Smooth muscle cell (in vitro differentiated cells): ENCODE measurements at regions not wholly inside any gene's neighbourhood (a gene's known extent, or its start where the extent isn't known, plus 50 kb on each side); places are given as distances from the start of the nearest gene placed in this dataset.
A peak's percentile ranks its signal among the peaks of the same experiment; 100 is the strongest.

Experiments
- DNase-seq: peaks from one replicate; lab custom pipeline; 2025; ENCODE audit not compliant: unreplicated experiment; lab: John Stamatoyannopoulos, UW
- H2AFZ ChIP-seq: fragments of 200-600 bp; sonication (generic); 2 replicates; pipeline ENCODE4 v1.6.0; 2016; ENCODE audit warnings: antibody characterized with exemption, low read depth, mild to moderate bottlenecking
- H3F3A ChIP-seq: fragments of 200-600 bp; sonication (generic); 2 replicates; pipeline ENCODE4 v1.6.0; 2017; ENCODE audit warnings: antibody characterized with exemption, low read depth
- H3K27ac ChIP-seq: fragments of 200-600 bp; sonication (generic); 2 replicates; pipeline ENCODE4 v1.5.1; 2016; ENCODE audit warnings: low read depth, mild to moderate bottlenecking
- H3K27me3 ChIP-seq: fragments of 200-600 bp; sonication (generic); 2 replicates; pipeline ENCODE4 v1.6.1; 2016; ENCODE audit warnings: low read depth, mild to moderate bottlenecking
- H3K36me3 ChIP-seq: fragments of 200-600 bp; sonication (generic); 2 replicates; pipeline ENCODE4 v1.5.1; 2016; ENCODE audit warnings: low read depth
- H3K4me1 ChIP-seq: fragments of 200-600 bp; sonication (generic); 2 replicates; pipeline ENCODE4 v1.5.1; 2016; ENCODE audit warnings: low read depth
- H3K4me2 ChIP-seq: fragments of 200-600 bp; sonication (generic); 2 replicates; pipeline ENCODE4 v1.6.0; 2016; ENCODE audit warnings: mild to moderate bottlenecking
- H3K4me3 ChIP-seq: fragments of 200-600 bp; sonication (generic); 2 replicates; pipeline ENCODE4 v1.5.1; 2016; ENCODE audit warnings: mild to moderate bottlenecking
- H3K79me2 ChIP-seq: fragments of 200-600 bp; sonication (generic); 2 replicates; pipeline ENCODE4 v1.6.0; 2016; ENCODE audit warnings: low read depth, mild to moderate bottlenecking
- H3K9ac ChIP-seq: fragments of 200-600 bp; sonication (generic); 2 replicates; pipeline ENCODE4 v1.6.0; 2016; ENCODE audit warnings: low read depth
- H3K9me3 ChIP-seq: fragments of 200-600 bp; sonication (generic); replicated peaks from 2 replicates; pipeline ENCODE4 v1.5.1; 2016; ENCODE audit warnings: low read depth
- H4K20me1 ChIP-seq: fragments of 200-600 bp; sonication (generic); 2 replicates; pipeline ENCODE4 v1.6.0; 2016; ENCODE audit warnings: low read depth
- CTCF ChIP-seq: fragments of 200-600 bp; sonication (generic); IDR thresholded peaks from 2 replicates; pipeline ENCODE4 v1.5.1; 2017; ENCODE audit warnings: borderline replicate concordance, mild to moderate bottlenecking, antibody characterized with exemption; ENCODE audit not compliant: insufficient read depth, poor library complexity, severe bottlenecking
- WGBS: methylation state at CpG from one replicate; pipeline ENCODE4 v1.1.7; 2016; ENCODE audit warnings: low lambda C conversion rate; 5-methylcytosine and 5-hydroxymethylcytosine counted together

DNA sequence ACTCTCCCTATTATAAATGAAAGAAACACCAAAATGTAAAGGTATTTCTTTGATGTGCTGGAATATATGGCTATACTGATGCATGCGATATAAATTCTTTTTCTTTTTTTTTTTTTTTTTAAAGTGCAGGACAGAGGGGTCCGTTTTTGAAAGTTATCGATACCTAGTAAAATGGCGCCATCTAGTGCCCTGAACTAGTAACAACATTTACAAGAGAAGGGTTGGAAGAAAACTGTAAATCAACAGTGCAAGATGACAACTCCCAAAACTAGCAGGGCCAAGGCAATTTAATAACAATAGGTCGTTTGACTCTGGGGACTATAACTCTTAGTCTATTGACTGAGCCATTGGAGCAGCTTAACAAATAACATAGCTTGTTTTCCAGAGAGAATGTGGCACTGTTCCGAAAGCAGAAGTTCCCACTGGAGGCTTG is 137.7 kb downstream of the SPTSSA start:
- Histone ChIP-seq H3F3A (no peaks in the 10 kb centered on the region), H3K4me2 (no peak overlapping the region), H3K4me3 (no peak overlapping the region), H3K27me3 (no peaks in the 10 kb centered on the region), H3K9me3 (no peaks in the 10 kb centered on the region), H3K36me3 (no peaks in the 10 kb centered on the region), H4K20me1 (no peaks in the 10 kb centered on the region), H3K9ac (no peak overlapping the region), H3K79me2 (no peaks in the 10 kb centered on the region), H3K4me1 (no peaks in the 10 kb centered on the region), H2AFZ (no peak overlapping the region), H3K27ac (no peak overlapping the region)
- no peak for DNase-seq
- peak; percentile 75 for TF ChIP-seq CTCF
- WGBS: 21% methylated on average over 6 of the region's 6 CpGs

DNA sequence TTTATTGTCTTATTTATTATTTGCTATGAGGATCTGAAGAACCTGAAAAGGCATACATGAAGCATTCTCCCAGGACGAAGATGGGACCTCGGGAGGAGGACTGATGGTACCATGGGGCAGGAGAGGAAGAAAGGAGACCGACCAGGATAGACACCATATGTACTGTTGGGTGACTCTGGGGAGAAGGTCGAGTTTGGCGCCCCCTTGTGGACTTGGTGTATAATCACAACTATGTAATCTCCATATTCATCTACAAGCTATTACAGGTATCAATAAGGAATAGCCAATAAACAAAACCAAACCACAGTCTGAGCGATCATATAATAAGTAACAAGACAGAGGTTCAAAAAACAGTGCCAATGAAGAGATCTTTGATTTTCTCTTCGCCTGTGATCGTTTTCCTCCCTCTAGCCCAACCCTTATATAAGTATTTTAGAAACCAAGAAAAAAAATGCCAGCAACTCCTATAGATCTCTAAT is 139.1 kb downstream of the SPTSSA start:
- peak; percentile 4 for DNase-seq
- Histone ChIP-seq H3K36me3 (no peaks in the 10 kb centered on the region), H3K79me2 (no peaks in the 10 kb centered on the region), H3K4me2 (no peak overlapping the region), H3K4me1 (no peaks in the 10 kb centered on the region), H3K27ac (no peak overlapping the region), H3K27me3 (no peaks in the 10 kb centered on the region), H4K20me1 (no peaks in the 10 kb centered on the region), H2AFZ (no peak overlapping the region), H3K9me3 (no peaks in the 10 kb centered on the region), H3K9ac (no peak overlapping the region), H3K4me3 (no peak overlapping the region), H3F3A (no peaks in the 10 kb centered on the region)
- WGBS: 43% methylated on average over 8 of the region's 8 CpGs
- peak; percentile 77 for TF ChIP-seq CTCF

DNA sequence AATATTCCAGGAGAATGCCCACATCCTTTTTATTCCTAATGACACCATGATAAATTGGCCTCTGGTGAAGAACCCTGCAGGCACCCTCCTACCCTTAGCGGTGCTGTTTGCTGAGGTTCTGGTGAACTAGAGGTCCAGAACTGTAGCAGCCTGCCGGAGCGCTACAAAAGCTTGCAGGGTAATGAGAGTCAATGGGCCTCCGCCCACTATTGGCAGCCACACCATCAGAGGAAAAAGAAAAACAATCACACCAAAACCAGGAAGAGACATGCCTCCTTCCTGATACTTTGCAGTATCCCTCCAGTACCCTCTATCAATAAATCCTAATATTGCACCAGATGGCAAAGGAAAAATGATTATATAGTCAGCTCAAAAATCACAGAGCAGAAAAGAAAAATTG is 142.9 kb downstream of the SPTSSA start:
- no peak overlapping the region for H3K4me3 ChIP-seq
- no peak overlapping the region for H3K9ac ChIP-seq
- no peak for TF ChIP-seq CTCF
- H3K27ac ChIP-seq: no peak overlapping the region
- no peaks in the 10 kb centered on the region for H4K20me1 ChIP-seq
- no peaks in the 10 kb centered on the region for H3K79me2 ChIP-seq
- 100% methylated on average over 4 of the region's 4 CpGs for WGBS
- no peak overlapping the region for H3K4me2 ChIP-seq
- no peaks in the 10 kb centered on the region for H3F3A ChIP-seq
- H3K9me3 ChIP-seq: no peaks in the 10 kb centered on the region
- no peaks in the 10 kb centered on the region for H3K36me3 ChIP-seq
- no peaks in the 10 kb centered on the region for H3K27me3 ChIP-seq
- no peaks in the 10 kb centered on the region for H3K4me1 ChIP-seq
- no peak for DNase-seq
- no peak overlapping the region for H2AFZ ChIP-seq

- Histone ChIP-seq H3K9me3 (no peaks in the 10 kb centered on the region), H3K4me1 (no peaks in the 10 kb centered on the region), H3K4me3 (no peak overlapping the region)
These were observed 144.0 kb downstream of the SPTSSA start for GRCh38 chr14:34318014-34318413.

More at GRCh38 chr14:34318014-34318413, 144.0 kb downstream of the SPTSSA start:
- WGBS: 78% methylated on average over 2 of the region's 2 CpGs
- Histone ChIP-seq H3F3A (no peaks in the 10 kb centered on the region), H3K27ac (no peak overlapping the region), H3K79me2 (no peaks in the 10 kb centered on the region), H2AFZ (no peak overlapping the region), H3K27me3 (no peaks in the 10 kb centered on the region), H4K20me1 (no peaks in the 10 kb centered on the region), H3K9ac (no peak overlapping the region), H3K4me2 (no peak overlapping the region), H3K36me3 (no peaks in the 10 kb centered on the region)
- no peak for TF ChIP-seq CTCF
- DNase-seq: no peak
